Stimulated activated CD4-positive, alpha-beta T cell treated with anti-CD3 and anti-CD28 coated beads, Interleukin-4, amount 100 ng/mL, for 4 hours (primary cell): ENCODE measurements at regions not wholly inside any gene's neighbourhood (a gene's known extent, or its start where the extent isn't known, plus 50 kb on each side); places are given as distances from the start of the nearest gene placed in this dataset.

Experiments
- DNase-seq, 2 experiments: peaks; one replicate each; pipeline ENCODE4 v3.0.0-alpha.2; 2020

DNA sequence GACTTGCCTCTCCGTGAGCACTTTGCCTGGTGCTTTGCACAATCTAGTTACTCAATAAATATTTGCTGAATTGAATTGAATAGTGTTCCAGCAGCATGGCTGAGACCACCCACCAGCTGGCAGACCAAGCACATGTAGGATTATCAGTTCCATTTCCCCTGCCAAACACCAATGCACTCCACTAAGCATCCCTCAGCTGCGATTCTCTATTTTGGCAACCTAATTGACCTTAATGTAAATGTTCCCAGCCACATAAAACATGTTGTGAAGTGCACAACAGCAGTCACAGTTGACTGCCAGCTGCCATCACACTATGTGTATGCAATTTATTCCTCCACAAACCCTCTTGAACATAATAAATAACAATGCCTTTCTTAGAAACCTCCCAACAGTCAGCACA lies 1879.4 kb upstream of the PIK3C3 start:
- DNase-seq = no peak

DNA sequence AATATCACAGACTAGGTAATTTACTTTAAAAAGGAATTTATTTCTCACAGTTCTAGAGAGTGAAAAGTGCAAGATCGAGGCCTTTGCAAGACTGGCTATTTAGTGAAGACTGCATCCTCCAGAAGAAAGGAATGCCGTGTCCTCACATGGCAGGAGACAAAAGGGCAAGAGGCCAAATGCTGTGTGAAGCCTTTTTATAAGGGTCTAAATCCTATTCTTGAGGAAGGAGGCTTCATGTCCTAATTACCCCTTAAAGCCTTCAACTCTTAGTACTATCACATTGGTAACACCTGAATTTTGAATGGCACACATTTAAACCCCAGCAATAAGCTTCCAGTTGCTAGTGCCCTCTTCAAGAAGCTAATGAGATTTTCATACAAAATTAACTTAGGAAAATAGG lies 1882.3 kb upstream of the PIK3C3 start:
- no peak for DNase-seq

DNA sequence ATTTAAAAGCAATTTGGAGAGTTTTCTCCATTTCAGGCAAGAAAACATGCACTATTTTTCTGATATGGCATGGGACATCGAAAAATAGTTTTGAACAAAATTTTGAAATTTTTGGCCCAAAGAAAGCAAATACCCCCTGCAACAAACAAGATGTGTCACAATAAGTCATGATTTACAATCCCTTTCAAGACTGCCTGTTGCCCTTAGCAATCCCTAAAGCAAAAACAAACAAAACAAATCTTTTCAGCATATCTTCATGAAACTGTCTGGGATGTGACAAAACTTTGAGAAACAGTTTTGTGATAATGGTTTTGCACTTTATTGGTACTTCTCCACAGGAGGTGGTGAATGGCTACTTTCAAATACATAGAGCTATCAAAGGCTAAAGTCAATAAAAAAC lies 1888.7 kb upstream of the PIK3C3 start:
- no peak for DNase-seq

GRCh38 chr18:40063488-40063887 lies 1891.5 kb upstream of the PIK3C3 start:
- DNase-seq = no peak

- no peak for DNase-seq
Measured at GRCh38 chr18:40061086-40061485, 1893.9 kb upstream of the PIK3C3 start.

GRCh38 chr18:40060562-40060961 lies 1894.5 kb upstream of the PIK3C3 start:
- no peak for DNase-seq

- DNase-seq = no peak
Measured at GRCh38 chr18:40058811-40059570, 1896.0 kb upstream of the PIK3C3 start.

DNA sequence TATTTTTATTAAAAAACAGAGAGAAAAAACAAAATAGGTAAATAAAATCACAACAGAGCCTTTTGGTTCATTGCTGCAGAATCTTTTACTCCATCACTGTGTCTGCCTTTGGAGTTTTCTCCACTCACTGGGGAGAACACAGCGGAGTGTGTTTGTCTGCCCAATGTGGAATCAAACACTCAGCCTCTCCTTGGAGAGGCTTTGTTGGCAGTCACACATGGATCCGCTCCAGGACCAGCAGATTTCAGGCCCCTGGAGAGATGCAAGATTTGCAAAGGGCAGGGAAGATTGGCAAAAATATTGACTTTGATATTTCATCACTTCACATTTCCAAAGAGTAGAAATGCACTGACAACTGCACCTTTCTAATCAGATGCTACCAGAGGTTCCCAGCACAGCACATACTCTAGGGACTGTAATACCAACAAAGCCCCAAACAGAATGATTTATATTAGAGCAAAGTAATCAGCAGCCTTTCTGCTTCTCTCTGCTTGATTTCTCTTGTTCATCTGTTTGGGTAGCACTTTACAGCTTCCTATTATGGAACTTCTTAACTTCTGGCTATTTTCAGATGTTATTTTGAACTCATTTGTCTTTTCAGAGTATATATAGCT lies 1898.8 kb upstream of the PIK3C3 start:
- DNase-seq = no peak

DNA sequence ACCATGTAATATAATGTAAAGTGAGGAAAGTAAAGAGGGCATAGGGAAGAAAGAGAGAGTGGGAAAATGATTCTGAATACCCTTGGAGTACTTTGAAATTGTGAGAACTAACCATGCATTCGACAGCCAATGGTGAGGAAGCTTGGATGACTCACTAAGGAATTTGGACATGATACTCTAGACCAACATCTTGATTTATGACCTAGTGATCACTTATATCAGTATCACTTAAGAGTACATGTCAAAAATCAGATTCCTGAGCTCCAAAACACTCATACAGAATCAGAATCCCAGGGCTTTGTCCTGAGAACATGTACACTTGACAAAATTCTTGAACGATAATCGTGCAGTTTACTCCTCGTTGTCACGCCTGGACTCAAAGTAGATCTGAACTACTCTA lies 1899.8 kb upstream of the PIK3C3 start:
- DNase-seq = no peak

- no peak for DNase-seq
Measured at GRCh38 chr18:40049716-40050115, 1905.3 kb upstream of the PIK3C3 start.

- DNase-seq = no peak
Measured at GRCh38 chr18:40048886-40049650, 1906.0 kb upstream of the PIK3C3 start.

DNA sequence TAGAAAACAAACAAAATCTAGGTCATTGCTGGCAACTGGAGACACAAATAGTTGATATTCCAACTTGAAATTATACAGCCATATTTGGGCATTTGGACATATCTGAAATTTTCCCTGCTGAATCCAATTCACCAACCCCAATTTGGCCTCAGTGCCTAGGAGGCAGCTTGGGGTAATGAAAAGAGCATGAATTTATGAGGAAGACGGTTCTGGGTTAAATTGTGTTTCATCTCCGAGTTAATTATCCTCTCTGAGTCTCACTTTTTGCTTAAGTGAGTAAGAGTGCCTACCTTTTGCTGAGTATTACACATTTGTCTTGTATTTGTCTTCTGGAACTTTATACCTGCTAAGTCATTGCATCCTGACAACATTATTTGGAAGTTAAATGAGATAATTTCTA lies 1906.8 kb upstream of the PIK3C3 start:
- DNase-seq = no peak

DNA sequence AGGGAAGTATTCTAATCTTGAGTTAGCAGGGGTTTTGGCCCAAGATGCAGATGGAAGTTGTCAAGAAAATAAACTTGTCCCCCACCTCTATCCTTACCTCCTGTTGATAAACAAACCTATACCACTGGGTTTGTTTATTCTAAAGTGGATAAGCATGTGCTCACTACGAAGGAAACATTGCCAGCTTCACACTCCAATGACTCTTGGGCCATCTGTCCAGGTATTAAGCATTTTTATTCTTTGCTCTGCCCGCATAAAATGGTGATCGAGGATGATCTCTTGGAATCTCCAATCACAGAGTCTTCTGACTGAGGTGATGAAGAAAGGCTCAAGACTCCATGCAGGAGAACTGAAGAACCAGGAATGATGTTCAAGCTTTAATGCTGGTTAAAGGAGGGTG lies 1908.4 kb upstream of the PIK3C3 start:
- no peak for DNase-seq

- DNase-seq = no peak
Measured at GRCh38 chr18:40041951-40042350, 1913.1 kb upstream of the PIK3C3 start.

DNA sequence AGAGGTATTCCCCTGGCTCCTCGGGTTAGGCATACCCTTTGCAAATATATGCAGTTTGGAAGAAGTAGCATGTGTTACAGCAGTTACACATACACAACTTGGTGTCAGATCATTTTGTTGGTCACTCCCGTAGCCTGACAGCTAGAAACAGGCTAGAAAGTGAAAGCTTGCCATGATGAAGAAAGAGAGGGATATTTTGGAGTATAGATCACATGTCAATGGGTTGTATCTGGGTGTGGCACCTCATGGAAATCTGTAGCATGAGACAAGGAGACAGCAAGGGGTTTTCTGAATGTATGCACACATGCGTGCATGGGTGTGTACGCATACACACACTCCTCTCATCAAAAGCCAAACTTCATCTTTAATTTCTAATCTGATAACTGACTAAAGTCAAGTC lies 1914.5 kb upstream of the PIK3C3 start:
- no peak for DNase-seq

DNA sequence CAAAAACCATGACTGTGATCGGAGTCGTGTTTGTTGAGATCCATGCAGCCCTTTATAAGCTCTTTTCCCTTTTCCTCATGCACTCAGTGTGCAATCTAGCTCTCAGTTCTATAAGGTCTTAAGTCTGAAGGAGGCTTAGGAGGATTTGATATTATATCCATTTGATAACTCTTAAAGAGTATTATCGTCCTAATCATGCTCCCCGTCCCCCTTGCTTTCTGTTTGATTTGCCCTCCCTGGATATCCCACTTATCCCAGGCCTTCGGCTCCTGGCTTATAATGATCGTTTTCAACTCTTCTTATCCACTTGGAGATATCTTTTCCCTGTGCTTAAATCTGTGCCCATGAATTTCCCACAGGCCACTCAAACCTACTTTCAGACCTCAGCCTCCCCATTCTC lies 1917.7 kb upstream of the PIK3C3 start:
- DNase-seq = no peak

GRCh38 chr18:40036861-40037260 lies 1918.2 kb upstream of the PIK3C3 start:
- DNase-seq = no peak

DNA sequence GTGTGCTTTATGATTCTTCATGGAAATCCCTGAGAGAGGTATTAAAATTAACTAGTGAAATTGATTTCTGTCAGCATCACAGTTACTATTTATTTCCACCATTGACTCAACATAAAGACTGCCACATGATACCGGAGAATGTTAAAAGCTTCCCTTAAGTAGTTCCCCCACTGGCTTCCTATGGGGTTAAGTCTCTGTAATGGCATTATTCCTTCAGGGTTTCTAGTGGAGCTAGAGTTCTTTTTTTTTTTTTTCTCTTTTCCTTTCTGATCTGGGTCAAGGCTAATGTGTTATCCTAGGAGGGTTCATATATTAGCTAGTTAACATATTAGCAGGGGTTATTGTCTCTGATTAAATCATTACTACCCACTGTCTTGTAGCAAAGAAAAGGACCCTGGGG lies 1919.1 kb upstream of the PIK3C3 start:
- DNase-seq = no peak

DNA sequence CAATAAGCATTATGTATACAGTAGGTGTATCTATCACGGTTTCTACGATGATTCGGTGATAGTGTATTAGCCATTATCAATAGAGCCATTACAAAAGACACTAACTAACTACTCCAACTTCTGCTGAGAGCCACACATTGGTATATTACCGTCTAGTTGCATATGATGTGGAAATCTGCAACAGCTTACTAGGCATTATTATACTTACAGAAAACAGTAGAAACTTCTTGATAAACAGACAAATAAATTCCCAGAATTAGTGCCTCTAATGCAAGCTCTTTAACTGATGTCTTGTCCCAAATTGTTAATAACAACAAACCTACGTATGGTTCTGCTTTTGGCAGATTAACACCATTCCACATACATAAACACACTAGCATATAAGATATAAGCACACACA lies 1923.0 kb upstream of the PIK3C3 start:
- DNase-seq = no peak

- no peak for DNase-seq
Measured at GRCh38 chr18:40031435-40031834, 1923.6 kb upstream of the PIK3C3 start.

- no peak for DNase-seq
Measured at GRCh38 chr18:40019797-40020392, 1935.1 kb upstream of the PIK3C3 start.

DNA sequence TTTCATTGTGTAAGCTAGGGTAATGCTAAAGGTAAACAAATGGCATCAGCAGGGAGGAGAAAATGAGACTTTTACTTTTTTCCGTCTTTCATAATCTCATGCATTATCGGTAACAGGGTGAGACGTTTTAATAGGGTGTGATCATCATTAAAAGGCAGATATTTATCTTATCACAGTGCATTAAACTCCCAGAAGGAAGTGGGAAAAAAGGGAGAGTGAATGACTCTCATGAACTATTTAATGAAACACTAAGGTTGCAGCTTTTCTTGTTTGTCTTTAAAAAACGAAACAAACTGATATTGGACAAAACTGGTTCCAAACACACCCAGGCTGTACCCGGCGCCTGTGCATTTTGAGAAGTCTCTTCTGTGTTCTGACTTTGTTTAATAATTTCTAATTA lies 1936.8 kb upstream of the PIK3C3 start:
- DNase-seq = no peak

DNA sequence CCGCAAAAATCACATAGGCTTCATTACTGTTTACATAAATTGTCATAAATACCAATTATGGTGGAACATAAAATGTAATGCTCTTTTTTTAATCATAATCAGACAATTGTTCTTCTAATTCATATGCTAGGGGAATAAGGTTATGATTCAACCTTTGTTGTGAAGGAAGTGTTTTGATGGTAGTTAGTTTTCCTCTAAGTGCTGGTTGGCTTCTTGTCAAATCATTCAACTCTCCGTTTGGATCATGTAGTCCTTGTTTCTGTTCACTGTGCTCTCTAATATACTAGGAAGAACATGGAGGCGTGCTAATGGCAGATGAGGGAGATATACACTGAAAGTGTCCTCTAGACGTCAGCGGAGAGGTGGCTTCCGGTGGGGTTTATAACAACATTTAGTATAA lies 1938.0 kb upstream of the PIK3C3 start:
- DNase-seq = no peak

- no peak for DNase-seq
Measured at GRCh38 chr18:40016405-40016804, 1938.6 kb upstream of the PIK3C3 start.
